Adrenal gland (tissue), 9 donors: ENCODE measurements at regions not wholly inside any gene's neighbourhood (a gene's known extent, or its start where the extent isn't known, plus 50 kb on each side); places are given as distances from the start of the nearest gene placed in this dataset.
A peak's percentile ranks its signal among the peaks of the same experiment; 100 is the strongest.

Source experiments
- DNase-seq, 7 donors: peaks; one replicate each; pipeline ENCODE4 v3.0.0-alpha.2; 2019 to 2020
- H3K27ac ChIP-seq, 5 donors: fragments of 200-600 bp; sonication (generic) in 4 of 5; 1 replicate in 3 of 5; 2 replicates in 2 of 5; pipeline versions ENCODE4 v1.5.1 to v1.8.0; 2016 to 2020; ENCODE audit warnings: mild to moderate bottlenecking in 1 of 5
- H3K27me3 ChIP-seq: fragments of 200-600 bp; 2 replicates; pipeline ENCODE4 v1.8.0; 2021
- H3K36me3 ChIP-seq, 2 donors: fragments of 200-600 bp; replicated peaks in 1 of 2; 1 replicate in 1 of 2; 2 replicates in 1 of 2; pipeline versions ENCODE4 v1.5.1 to v1.8.0; 2018 to 2022
- H3K4me1 ChIP-seq, 2 donors: fragments of 200-600 bp; replicated peaks in 1 of 2; 1 replicate in 1 of 2; 2 replicates in 1 of 2; pipeline versions ENCODE4 v1.5.1 to v1.8.0; 2018 to 2021
- H3K4me3 ChIP-seq, 4 donors: fragments of 200-600 bp; sonication (generic) in 3 of 4; one replicate each; pipeline ENCODE4 v1.5.1; 2016 to 2018
- H3K9me3 ChIP-seq, 3 donors: fragments of 200-600 bp; sonication (generic) in 1 of 3; replicated peaks in 1 of 3; 1 replicate in 2 of 3; 2 replicates in 1 of 3; pipeline versions ENCODE4 v1.5.1 to v1.8.0; 2016 to 2021
- CTCF ChIP-seq, 6 experiments: fragments of 450-650 bp in 4 of 6; fragments of 200-600 bp in 2 of 6; sonication (generic) in 1 of 6; IDR thresholded peaks; 1 replicate in 5 of 6; 2 replicates in 1 of 6; pipeline versions ENCODE4 v1.5.1 to v1.8.0; 2016 to 2021; ENCODE audit warnings: antibody characterized with exemption in 6 of 6, mild to moderate bottlenecking in 2 of 6, moderate library complexity in 1 of 6
- POLR2A ChIP-seq, 2 donors: fragments of 450-650 bp; IDR thresholded peaks; one replicate each; pipeline ENCODE4 v1.6.1; 2017; ENCODE audit warnings: antibody characterized with exemption in 2 of 2, mild to moderate bottlenecking in 2 of 2, moderate library complexity in 1 of 2
- WGBS, 4 donors: extraction: QIAGEN DNeasy Blood & Tissue Kit in 2 of 4; methylation state at CpG; one replicate each; pipeline versions ENCODE4 v1.1.5 to v1.1.7; 2013 to 2017; 5-methylcytosine and 5-hydroxymethylcytosine counted together
- intact Hi-C, 2 donors: fragments of 100-400 bp; cut with DNase I; formaldehyde crosslinking; loops; one replicate each; pipeline versions ENCODE4 v1.14.1 to v1.15.0; 2022 to 2023
- donor health status: healthy with polysubstance abuse.
- donor health status: Bipolar disorder and iron deficiency.
- donor health status: DM: yes; HTN: yes; CAD: no.
- donor health status: DM: no; HTN: no; CAD: no.
- donor health status: DM: no; HTN: no; CAD: no.

GRCh38 chr3:70120357-70120966 lies 120.9 kb downstream of the SAMMSON start:
- intact Hi-C loops: no loop called here
- Histone ChIP-seq H3K4me3 (no peak overlapping the region), H3K4me1 (no peaks in the 10 kb centered on the region), H3K27me3 (no peaks in the 10 kb centered on the region), H3K27ac (no peak overlapping the region), H3K36me3 (no peaks in the 10 kb centered on the region), H3K9me3 (no peaks in the 10 kb centered on the region)
- peak; percentile 38 to 82 (median 64) for DNase-seq
- WGBS, 4 donors: 71 to 89% (median 73%) methylated on average over 9 to 11 of the region's 11 CpGs
- TF ChIP-seq CTCF (IDR thresholded peaks at IDR 0.05): peak; percentile 28 to 49 (median 47)
- TF ChIP-seq POLR2A (IDR thresholded peaks at IDR 0.05): no peak

GRCh38 chr3:70127192-70127591 lies 127.7 kb downstream of the SAMMSON start:
- Histone ChIP-seq H3K9me3 (no peaks in the 10 kb centered on the region), H3K4me3 (no peak overlapping the region), H3K36me3 (no peaks in the 10 kb centered on the region), H3K27me3 (no peaks in the 10 kb centered on the region), H3K4me1 (no peaks in the 10 kb centered on the region), H3K27ac (no peak overlapping the region)
- TF ChIP-seq POLR2A (IDR thresholded peaks at IDR 0.05) (no peak), CTCF (IDR thresholded peaks at IDR 0.05) (no peak)
- 79 to 97% (median 88%) methylated on average over 1 of the region's 1 CpG for WGBS, 4 donors
- DNase-seq: no peak
- intact Hi-C loops: no loop called here

- no peaks in the 10 kb centered on the region for H3K36me3 ChIP-seq
- H3K4me1 ChIP-seq: no peaks in the 10 kb centered on the region
- H3K27ac ChIP-seq: no peak overlapping the region
- no peaks in the 10 kb centered on the region for H3K27me3 ChIP-seq
- intact Hi-C loops: no loop called here
- no peak for TF ChIP-seq POLR2A (IDR thresholded peaks at IDR 0.05)
- 40 to 54% (median 44%) methylated on average over 2 of the region's 2 CpGs for WGBS, 4 donors
- H3K9me3 ChIP-seq: no peaks in the 10 kb centered on the region
- DNase-seq: no peak
- no peak overlapping the region for H3K4me3 ChIP-seq
Measured at GRCh38 chr3:70137366-70137765, 137.8 kb downstream of the SAMMSON start.

- intact Hi-C loops: no loop called here
- WGBS, 4 donors: 0 to 88% (median 36%) methylated on average over 1 of the region's 1 CpG
- no peak for TF ChIP-seq CTCF (IDR thresholded peaks at IDR 0.05)
- no peak for TF ChIP-seq POLR2A (IDR thresholded peaks at IDR 0.05)
Measured at GRCh38 chr3:70138606-70139005, 139.1 kb downstream of the SAMMSON start.

More at GRCh38 chr3:70138606-70139005, 139.1 kb downstream of the SAMMSON start:
- no peaks in the 10 kb centered on the region for H3K36me3 ChIP-seq
- H3K4me1 ChIP-seq: no peaks in the 10 kb centered on the region
- DNase-seq: no peak
- no peak overlapping the region for H3K27ac ChIP-seq
- no peaks in the 10 kb centered on the region for H3K27me3 ChIP-seq
- H3K9me3 ChIP-seq: no peaks in the 10 kb centered on the region
- H3K4me3 ChIP-seq: no peak overlapping the region
